Mammary epithelial cell (primary cell): ENCODE measurements at regions not wholly inside any gene's neighbourhood (a gene's known extent, or its start where the extent isn't known, plus 50 kb on each side); places are given as distances from the start of the nearest gene placed in this dataset.

Source experiments
- CTCF ChIP-seq, 2 donors: IDR thresholded peaks in 1 of 2; conservative IDR thresholded peaks in 1 of 2; 2 replicates each; pipeline ENCODE4 v1.5.1; 2011 to 2012; ENCODE audit warnings: inconsistent platforms in 2 of 2, low read length in 2 of 2, mild to moderate bottlenecking in 2 of 2, control low read depth in 1 of 2, low read depth in 1 of 2; ENCODE audit not compliant: insufficient read depth in 1 of 2; ENCODE audit errors: extremely low read depth in 1 of 2
- EZH2 ChIP-seq: IDR thresholded peaks from 2 replicates; pipeline ENCODE4 v1.6.1; 2012; ENCODE audit warnings: low read length, inconsistent platforms, borderline replicate concordance

- no peak for TF ChIP-seq CTCF (conservative IDR thresholded peaks at IDR 0.05 in 1 of 2, IDR thresholded peaks at IDR 0.05 in 1 of 2; ENCODE audit: extremely low read depth in 1 of 2, insufficient read depth in 1 of 2, low read depth in 1 of 2, low read length in 2 of 2)
- no peak for TF ChIP-seq EZH2
Observed at GRCh38 chr1:109847251-109847650, 63.4 kb upstream of the CSF1 start.
